Left kidney (tissue), 1 donor: ENCODE measurements at regions not wholly inside any gene's neighbourhood (a gene's known extent, or its start where the extent isn't known, plus 50 kb on each side); places are given as distances from the start of the nearest gene placed in this dataset.
"Not testable (repeated sequence)": the region's sequence is repeated elsewhere in the genome, so short reads cannot be mapped to it uniquely, and the experiment has no call there.

Experiments
- DNase-seq: peaks from one replicate; pipeline ENCODE4 v3.0.0-alpha.2; 2013

DNA sequence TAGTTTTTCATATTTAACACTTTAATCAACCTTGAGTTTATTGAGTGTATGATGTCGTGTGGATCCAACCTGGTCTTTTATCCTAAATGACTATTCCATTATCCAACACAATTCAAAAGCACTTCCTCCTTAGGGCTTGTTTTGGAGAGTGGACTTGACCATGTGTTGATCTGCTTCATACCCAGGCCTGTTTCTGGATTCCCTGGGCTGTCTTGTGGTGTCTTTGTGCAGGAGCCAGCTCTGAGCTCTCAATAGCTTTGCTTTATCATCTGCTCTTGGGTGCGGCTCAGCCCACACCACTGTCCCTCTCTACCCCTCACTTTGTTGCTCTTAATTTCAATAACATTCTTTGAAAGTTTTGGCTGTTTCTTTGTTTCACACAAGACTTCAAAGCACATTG, 70.9 kb upstream of the CHST15 start:
- no peak for DNase-seq

DNA sequence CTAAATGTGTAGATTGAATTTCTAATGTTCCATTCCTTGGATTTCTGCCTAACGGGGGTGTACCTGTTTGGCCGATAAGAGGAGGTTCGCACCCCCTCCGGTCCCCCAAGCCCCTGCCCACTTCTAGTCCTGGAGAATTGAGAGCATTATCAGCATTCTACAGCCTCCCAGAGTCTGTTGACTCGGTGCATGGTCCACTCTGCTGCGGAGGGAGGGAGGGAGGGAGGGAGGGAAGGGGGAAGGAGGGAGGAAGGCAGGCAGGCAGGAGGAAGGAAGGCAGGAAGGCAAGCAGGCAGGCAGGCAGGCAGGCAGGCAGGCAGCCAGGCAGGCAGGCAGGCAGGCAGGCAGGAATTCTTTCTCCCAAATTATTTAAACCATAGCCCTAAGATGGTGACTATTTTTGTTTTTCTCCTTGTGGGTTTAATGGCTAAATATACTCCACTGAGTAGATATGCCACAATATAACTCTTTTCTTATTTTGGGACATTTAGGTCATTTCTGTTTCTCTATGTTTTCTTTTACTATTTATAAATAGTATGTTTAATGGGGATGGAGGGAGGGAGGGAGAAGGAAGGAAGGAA, 69.5 kb upstream of the CHST15 start:
- DNase-seq, result no peak

DNA sequence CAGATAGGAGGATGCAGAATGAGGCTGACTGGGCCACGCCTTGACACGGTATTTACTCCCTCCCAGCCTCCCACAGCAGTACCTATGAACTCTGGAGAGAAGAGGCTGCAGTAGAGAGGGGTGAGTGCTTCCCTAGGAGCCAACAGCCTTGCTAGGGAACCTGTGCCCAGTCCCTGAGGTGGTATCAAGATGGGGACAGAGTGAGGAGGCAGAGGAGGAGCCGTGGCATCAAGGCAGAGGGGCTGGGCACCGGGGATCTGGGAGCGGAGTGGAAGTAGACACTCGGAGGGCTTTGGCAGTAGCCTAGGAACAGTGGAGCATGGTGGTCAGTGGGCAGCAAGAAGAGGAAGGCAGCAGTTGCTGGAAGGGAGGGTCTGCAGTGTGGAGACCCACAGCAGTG, 68.7 kb upstream of the CHST15 start:
- no peak for DNase-seq

DNA sequence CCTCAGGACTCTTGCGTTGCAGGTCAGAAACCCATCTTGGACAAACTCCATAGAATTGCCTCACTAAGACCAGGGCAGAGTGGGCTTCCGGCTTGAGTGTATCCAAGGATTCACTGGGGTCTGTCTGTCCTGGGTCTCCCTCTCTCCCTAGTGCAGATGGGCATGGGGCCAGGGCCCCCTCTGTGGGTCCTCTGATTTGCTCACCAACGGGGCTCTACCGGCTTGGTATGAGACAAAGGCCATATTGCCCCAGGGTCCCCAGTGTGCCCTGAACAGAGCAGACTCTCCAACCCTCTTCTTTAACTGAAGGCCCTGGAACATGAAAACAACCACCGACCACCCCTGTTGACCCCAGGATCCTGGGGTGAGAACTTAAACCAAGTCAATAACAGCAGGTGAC, 68.2 kb upstream of the CHST15 start:
- no peak for DNase-seq

DNA sequence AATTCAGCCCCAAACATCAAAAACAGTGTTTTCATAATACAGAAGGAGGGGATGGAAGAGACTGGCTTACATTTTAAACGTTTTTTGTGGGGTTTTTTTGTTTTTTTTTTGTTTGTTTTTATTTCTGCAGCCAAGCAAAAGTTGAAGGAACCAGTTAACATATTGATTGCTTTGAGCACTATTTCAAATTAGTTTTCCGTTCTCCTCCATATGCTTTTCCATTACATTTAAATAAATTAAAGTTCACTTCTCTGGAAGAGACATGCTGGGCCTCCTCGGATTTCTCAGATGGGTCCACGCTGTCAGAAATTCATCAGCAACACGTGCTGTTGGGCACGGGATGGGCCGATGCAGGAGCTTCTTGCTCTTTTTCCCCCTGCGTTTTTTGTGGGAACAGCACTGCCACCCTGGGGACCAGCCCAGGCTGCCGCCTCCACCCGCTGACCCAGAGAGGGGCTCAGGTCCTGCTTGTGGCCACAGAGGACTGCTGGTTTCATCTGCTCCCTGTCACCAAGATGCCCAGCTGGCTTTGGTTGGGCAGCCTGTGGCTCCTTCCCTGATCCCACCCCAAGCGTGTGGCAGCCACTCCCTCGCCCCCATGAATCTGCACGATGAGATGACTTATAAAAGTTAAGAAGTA, 67.7 kb upstream of the CHST15 start:
- no peak for DNase-seq

DNA sequence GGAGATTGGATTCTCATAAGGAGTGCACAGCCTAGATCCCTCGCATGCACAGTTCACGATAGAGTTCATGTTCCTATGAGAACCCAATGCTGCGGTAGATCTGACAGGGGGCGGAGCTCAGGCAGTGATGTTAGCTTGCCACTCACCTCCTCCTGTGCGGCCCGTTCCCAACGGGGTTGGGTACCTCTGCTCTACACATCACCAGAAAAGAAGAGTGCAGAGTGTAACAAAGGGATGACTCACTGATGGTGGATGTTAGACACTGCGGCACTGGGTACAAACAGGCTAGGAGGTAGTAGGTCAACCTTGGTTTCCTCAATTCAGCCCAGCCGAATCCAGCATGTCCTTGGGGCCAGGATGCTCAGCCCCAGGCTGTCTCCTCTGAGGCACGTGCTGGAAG, 66.8 kb upstream of the CHST15 start:
- DNase-seq, result no peak

DNA sequence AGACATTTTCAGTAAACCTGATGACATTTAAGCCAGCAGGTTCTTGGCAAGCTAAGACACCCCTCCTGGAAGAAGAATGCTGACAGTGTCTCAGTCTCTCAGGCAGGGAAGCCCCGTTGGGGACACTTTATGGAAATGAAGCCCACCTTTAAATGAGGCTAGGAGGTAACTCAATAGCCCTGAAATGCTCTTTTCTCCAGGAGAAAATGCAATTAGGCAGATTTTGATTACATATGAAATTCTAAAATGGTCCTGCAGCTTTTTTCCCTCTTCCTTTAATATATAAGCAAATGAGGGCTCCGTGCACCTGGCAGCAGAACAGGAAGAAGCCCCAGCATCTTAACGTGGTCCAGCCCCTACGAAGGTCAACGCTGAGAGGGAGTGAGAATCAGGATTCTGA, 65.8 kb upstream of the CHST15 start:
- no peak for DNase-seq

DNA sequence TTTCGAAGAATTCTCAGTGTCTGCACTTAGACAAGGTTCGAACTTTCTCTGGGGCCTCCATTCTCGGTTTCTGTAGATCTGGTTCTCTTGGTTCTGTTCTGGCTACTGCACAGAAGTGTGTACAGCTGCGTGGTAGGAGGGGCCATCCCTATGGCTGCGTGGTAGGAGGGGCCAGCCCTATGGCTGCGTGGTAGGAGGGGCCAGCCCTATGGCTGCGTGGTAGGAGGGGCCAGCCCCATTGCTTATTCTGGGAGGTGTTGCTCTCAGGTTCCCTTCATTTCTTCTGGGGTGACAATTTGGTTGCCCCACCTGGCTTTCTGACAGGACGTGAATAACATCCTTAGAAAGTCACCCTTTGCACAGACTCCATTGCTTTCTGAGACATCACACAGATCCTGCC, 65.2 kb upstream of the CHST15 start:
- DNase-seq, result no peak

DNA sequence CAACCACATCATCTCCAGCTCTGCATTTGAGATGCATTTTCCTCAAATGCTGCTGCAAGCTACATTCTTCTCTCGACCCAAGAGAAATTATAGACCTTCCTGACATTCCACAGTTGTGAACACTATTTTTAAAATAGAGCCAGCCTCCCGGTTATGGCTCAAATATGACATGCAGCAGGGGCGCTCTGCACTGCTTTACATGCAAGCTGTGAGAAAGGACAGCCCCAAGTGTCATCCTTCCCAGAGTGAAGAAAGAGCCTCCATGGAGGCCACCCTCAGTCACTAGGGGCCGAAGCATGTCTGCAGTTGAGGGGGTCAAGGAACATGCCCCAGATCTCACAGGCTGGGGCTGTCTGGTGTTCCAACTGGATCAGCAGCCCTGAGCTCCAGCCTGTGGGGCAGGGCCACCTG, 63.9 kb upstream of the CHST15 start:
- DNase-seq, result no peak

DNA sequence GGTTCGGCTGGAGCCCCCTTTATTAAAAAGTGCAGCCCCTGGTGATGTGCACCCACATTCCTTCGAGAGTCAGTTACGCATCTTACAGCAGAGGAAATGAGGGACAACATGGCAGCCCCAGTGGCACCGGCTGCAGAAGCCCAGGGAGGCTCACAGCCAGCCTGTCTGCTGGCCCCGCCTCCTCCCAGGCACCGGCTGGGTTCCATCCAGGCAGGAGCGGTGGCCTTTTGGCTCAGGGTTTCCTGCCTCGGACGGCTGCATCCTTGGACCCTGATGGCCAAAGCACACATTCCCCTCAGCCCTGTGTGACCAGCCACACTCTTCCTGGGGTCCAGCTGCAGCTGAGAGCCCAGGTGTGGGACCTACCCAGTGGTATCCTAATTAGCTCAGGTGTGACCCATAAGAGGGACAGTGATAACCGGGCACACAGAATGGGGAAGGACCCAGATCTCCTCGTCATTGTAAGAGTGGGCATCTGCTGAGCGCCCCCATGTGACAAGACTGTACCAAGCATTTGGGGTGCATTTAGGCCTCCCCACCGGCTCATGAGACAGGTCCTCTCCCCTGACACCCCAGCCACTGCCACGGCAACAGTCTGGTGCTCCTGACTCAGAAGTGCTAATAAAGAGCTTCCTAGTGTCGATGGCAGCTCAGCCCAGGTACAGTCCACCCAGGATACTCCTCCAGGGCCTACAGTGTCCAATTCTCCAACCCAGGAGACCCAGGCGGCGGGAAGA, 63.3 kb upstream of the CHST15 start:
- no peak for DNase-seq

DNA sequence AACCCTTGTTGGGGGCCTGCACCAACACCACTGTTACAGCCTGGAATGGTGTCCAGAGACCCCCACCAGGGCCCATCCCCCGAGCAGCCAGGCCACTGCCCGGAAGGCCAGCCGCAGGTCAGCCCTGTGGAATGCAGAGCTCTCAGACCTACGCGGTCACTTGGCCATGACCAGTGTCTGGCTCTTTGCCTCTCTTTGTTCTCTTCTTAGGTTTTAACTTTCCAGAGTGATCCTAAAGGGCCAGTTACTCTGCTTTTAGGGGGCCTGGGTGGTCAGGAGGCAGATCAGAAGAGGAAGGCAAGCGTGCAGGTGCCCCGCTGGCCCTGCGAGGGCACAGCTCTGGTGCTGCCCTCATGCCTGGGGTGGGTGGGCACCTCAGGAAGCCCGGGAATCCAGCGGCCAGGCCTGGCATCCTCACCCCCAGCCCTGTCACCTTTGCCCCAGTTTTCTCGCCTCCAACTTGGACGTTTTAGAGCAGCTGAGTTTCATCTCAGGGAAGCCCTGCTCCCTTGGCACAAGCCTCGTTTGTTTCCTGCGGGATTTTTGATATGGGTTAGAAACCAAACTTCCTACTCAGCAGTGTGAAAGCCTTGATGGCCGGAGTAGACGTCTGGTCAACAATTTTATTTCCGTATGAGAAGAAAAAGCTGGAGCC, 62.5 kb upstream of the CHST15 start:
- DNase-seq, result no peak

DNA sequence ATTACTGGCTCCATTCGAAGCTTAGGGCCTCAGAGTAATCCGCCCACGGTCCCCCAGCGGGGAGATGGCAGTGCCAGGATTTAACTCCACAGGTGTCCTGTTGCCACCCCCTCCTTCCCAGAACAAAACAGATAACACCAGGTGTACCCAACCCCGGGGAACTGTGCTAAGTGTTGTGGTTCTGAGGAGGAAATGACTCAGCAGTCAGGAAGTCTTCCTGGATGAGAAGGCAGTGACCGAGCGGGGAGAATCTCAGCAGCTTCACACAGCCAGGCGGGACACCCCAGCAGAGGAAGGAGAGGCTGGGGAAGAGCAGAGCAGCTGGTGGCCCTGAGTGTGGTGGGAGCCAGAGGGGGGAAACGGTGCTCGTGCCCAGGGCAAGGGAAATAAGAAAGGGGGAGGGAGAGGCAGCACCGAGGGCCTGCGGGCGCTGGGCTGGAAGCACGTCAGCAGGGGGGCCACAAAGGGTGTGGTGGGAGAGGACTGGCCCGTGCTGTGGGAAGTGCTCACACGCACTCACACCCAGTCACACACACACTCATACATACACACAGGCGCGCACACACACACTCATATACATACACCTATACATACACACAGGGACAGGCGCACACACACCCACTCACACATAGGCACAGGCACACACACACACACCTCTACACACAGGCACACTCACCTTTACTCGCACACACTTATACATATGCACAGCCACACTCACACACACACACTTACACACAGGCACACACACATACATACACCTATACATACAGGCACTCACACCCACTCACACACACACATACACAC, 59.8 kb upstream of the CHST15 start:
- DNase-seq, result no peak

DNA sequence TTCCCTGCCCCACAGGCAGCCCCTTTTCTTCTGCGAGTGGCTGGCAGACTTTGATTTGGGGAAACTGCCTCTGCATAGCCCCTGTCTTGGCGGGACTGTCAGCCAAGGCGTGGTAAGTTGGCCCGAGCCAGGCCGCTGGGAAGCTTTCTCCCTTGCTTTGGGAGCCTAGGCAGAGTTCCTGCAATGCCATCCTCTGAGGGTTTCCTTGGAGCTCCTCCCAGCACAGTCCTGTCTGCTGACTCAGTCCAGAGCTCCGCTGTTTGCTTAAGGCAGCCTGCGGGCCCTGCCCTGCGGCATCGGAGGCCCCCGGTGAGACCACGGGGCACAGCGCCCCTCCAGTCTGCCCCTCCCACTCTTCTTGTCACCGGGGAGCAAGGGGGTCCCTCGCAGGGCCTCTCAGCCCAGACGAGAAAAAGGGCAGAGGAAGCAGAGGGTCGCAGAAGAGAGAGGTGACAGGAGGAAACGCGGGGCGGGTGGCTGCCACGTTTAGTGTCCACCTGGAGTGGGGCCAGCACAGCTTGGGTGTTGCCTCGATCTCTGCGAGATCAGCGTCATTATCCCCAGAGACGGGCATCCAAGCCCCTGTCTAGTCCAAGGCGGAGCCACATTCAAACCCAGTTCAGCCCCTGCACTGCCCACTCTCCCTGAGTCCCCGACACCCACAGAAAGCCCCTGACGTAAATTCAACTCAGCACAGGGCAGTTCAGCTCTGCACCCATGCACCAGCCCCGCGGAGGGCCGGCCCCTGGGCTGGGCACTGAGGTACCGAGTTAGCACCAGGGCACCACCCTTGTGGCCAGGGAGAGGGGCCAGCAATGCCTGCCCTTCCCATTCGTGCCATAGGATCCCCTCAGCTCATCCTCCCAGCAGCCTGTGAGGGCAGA, 59.0 kb upstream of the CHST15 start:
- DNase-seq, result no peak

DNA sequence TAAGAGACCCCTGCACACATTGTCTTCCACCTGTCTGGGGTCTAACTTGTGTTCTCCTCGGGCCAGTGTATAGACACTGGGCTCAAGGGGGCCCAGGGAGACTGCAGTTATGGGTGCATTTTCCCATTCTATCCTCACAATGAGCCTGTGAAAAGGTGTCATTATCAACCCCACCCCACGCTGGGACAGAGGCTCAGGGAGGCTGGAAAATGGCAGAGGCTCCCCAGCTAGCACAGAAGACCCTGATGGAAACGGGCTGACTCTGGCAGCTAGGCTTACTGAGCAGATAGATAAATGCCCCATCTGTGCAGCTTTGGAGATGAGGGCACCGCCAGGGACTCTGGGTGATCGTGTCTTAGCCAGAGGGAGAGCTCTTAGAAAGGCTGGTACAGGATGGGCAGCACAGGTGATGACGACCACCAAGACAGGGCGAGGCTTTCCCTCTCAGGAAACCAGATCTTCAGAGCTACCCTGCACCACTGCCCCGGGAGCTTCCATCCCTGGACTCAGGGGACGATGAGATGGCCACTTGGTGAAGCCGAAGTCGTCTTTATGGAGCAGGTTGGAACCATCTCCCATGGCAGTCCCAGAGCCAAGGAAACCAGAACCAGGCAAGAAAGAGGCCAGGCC, 58.2 kb upstream of the CHST15 start:
- no peak for DNase-seq

DNA sequence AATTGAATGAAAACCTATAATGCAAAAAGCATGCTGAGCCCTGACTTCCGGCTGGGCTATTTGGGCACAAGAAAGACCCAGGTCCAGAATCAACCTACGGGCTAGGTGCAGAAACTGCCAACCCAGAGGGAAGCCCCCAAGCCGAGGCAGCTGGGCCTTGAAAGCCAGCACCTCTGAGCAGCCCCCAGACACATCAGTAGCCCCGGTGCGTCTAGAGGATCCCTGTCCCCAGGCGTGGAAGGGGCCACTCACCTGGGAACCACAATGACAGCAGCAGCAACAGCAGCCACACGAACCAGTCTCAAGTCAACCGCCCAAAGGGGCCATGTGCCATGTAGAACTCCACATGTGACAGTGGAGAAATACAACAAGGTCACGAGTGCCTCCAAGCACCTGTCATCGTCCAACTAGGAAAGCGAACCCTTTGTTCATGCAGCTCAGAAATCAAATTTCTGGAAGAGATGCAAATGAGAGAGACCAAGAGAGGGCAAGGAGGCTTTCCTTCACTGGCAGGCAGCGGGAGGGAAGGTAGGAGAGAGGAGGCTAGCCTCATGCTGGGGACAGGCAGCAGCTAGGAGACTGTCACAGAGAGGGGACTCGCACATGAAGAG, 57.5 kb upstream of the CHST15 start:
- DNase-seq, result no peak

DNA sequence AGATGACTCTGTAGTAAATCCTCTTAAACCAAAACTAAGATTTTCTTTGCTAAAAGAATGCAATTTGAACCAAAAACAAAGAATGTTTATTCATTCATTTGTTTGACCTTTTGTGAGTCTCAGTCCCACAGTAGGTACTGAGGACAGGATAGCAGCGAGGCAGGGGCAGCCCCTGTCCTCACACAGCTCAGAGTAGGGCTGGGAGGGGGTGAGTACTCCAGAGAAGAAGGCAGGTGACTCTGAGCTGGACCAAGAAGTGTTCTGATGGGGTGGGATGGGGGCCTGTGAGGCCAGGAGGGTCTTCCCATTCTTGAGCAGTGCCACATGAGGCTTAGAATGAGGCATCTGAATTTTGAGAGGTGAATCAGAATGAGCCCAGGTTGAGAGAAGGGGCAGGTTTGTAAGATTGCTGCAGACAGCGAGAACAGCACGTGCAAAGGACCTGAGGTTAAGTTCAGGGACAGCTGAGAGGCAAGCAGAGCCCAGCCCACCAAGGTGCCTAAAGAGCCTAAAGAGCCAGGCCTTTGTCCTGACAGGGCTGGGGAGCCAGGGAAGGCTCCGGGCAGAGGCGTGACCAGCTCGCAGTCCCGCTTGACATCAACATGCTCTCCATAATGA, 56.9 kb upstream of the CHST15 start:
- DNase-seq, result no peak

DNA sequence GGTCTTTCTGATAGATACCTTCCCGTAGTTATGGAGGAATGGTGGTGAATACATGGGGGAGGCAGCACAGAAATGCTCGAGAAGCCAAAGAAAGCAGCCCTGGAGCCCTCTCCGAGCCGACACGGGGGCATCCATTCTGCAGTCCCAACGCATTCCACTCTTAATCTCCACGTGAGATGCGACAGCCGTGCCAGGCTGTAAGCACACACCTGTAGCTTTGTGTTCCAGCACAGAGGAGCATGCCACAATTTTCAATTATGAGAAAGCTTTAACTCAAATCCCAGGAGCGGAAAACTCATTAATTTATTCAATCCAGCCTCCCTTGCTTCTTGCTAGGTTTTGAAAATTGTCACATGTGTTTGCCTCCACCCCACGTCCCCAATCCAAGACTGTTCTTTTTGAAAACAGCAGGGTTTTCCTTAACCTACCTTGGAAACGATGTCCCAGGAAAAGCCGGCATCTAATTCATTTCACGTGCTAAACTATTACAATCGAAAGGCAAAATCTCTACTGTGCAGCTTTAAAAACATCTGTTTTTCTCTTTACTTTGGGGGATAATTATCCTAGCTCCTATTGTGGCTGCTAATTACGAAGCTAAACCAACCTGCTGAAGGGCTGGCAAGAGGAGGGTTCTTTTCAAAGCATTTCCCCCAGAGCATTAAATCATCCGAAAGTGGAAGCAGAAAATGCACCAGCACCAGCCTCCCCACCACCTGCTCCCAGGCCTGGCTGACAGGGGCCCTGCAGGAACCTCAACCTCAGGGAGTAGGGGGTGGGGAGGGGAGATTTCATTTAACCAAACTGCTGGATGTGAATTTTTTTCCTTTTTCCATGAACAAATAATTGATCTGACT, 56.0 kb upstream of the CHST15 start:
- DNase-seq, result no peak

DNA sequence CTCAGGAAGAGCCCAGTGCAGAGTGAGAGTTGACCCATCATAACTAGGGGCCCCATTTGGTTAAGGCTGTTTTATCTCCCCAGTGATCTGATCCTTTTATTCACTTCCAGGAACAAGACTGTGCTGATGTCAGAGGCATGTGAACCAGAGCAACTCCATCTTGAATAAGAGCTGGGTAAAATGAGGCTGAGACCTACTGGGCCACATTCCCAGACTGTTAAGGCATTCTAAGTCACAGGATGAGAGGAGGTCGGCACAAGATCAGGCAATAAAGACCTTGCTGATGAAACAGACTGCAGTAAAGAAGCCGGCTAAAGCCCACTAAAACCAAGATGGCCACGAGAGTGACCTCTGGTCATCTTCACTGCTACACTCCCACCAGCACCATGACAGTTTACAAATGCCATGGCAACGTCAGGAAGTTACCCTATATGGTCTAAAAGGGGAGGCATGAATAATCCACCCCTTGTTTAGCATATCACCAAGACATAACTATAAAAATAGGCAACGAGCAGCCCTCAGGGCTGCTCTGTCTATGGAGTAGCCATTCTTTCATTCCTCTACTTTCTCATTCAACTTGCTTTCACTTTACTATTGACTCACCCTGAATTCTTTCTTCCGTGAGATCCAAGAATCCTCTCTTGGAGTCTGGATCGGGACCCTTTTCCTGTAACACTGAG, 55.3 kb upstream of the CHST15 start:
- DNase-seq, result not testable (repeated sequence)
